Esophagus muscularis mucosa (tissue), 3 donors: ENCODE measurements at regions not wholly inside any gene's neighbourhood (a gene's known extent, or its start where the extent isn't known, plus 50 kb on each side); places are given as distances from the start of the nearest gene placed in this dataset.

ENCODE experiments used
- CTCF ChIP-seq, 3 experiments: fragments of 200-600 bp in 2 of 3; fragments of 450-650 bp in 1 of 3; sonication (generic) in 2 of 3; IDR thresholded peaks; one replicate each; pipeline ENCODE4 v1.5.1; 2017 to 2019; ENCODE audit warnings: antibody characterized with exemption in 3 of 3, mild to moderate bottlenecking in 2 of 3, moderate library complexity in 1 of 3
- POLR2A ChIP-seq: fragments of 450-650 bp; IDR thresholded peaks from one replicate; pipeline ENCODE4 v1.6.1; 2017; ENCODE audit warnings: antibody characterized with exemption, moderate library complexity, mild to moderate bottlenecking, low read depth

- no peak for TF ChIP-seq CTCF (IDR thresholded peaks at IDR 0.05)
- TF ChIP-seq POLR2A, result no peak
Observed at GRCh38 chr2:23153484-23153883, 231.5 kb upstream of the KLHL29 start.
